LNCaP clone FGC (cell line): ENCODE measurements at regions not wholly inside any gene's neighbourhood (a gene's known extent, or its start where the extent isn't known, plus 50 kb on each side); places are given as distances from the start of the nearest gene placed in this dataset.

Source experiments
- DNase-seq: peaks from one replicate; pipeline ENCODE4 v3.0.0-alpha.2; 2011; ENCODE audit warnings: low read depth
- H3K4me3 ChIP-seq: 2 replicates; pipeline ENCODE4 v1.5.1; 2011; ENCODE audit warnings: mild to moderate bottlenecking, low read depth, low read length, control low read depth
- TF ChIP-seq, protein P1 (sequence below): IDR thresholded peaks from 2 replicates; pipeline ENCODE4 v1.5.1; 2012; ENCODE audit warnings: mild to moderate bottlenecking; ENCODE audit not compliant: control insufficient read depth, insufficient read depth; ENCODE audit errors: extremely low read depth

DNA sequence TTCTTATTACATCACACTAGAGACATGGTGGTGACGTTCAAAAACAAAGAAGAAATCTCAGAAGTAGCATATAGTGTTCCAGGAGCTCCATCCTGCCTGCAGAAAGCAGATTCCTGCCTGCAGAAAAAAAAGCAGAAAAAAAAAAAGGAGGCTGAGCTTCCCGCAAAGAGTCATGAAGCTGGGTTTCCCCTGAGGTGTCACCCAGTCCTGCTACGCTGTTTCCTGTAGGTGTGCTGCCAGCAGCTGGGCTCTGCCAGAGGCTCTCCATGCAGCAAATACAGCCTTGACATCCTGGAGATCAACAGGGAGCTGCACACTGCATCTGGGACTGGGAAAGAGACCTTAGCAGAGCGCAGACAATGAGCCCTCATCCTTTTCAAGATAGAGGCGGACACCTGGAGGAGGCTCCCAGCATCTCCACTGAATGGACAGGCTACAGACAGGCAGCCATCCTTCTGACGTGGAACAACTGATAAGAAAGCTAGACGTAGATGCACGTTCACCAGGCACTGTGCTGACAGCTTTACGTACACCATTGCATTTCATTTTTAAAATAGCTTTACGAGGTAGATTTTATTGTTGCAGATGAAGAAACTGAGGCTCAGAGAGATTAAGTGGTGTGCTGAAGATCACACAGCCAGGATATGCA is 350.9 kb downstream of the FOXO1 start:
- no peak overlapping the region for H3K4me3 ChIP-seq
- DNase-seq: no peak
- TF ChIP-seq, protein P1, sequence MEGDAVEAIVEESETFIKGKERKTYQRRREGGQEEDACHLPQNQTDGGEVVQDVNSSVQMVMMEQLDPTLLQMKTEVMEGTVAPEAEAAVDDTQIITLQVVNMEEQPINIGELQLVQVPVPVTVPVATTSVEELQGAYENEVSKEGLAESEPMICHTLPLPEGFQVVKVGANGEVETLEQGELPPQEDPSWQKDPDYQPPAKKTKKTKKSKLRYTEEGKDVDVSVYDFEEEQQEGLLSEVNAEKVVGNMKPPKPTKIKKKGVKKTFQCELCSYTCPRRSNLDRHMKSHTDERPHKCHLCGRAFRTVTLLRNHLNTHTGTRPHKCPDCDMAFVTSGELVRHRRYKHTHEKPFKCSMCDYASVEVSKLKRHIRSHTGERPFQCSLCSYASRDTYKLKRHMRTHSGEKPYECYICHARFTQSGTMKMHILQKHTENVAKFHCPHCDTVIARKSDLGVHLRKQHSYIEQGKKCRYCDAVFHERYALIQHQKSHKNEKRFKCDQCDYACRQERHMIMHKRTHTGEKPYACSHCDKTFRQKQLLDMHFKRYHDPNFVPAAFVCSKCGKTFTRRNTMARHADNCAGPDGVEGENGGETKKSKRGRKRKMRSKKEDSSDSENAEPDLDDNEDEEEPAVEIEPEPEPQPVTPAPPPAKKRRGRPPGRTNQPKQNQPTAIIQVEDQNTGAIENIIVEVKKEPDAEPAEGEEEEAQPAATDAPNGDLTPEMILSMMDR: no peak

DNA sequence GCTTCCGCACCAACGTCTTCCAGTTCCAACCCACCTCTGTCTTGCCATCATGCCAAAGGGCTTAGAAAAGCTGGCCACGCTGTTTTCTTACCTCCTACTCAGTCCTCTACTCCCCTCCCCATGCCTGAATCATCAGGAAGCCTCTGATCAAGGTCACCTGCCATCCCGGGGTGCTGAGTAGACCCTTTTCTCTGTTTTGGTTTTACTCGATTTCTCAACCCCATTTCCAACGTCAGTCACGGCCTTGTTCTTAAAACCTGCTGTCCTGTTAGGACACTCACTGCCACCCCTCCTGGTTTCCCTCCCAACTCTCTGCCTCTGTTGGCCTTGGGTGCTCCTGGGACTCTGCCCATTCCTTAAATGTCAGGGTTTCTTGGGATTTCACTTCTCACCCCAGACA is 350.1 kb downstream of the FOXO1 start:
- H3K4me3 ChIP-seq: no peak overlapping the region
- TF ChIP-seq, protein P1: no peak
- DNase-seq: no peak

DNA sequence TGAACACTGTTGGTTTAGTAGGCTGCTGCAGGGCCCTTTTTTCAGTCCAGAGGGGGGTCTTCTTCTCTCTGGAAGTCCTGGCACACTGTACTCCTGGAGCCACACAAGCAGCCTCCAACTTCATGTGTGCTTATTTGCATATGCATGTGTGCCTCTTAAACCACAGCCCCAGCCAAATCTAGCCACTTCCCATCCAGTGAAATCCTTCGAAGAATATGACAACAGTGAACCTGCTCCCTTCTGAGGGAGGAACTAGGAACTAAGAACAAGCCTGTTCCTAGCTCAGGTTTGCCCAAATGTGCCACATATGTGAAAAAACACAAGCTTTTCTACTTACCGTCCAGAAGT is 348.5 kb downstream of the FOXO1 start:
- H3K4me3 ChIP-seq: no peak overlapping the region
- TF ChIP-seq, protein P1: no peak
- DNase-seq: no peak

DNA sequence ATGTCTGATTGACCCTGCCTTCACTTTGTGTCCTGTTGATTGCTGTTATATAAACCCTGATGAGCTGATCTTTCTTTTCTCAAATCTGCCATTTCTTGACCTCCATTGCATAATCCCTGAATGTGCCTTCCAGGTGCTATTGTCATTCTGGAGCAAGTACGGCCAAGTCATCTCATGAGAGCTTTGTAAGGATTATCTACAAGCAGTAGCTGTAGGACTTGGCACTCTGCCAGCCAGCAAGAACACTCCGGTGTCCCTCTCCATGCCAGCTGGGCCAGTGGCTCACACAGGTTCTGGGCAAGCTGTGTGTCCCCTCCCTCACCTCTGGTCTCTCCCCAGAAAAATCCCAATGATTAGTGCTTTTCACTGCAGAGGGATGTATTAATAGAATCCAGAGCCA is 348.1 kb downstream of the FOXO1 start:
- TF ChIP-seq, protein P1: no peak
- peak; percentile 30 for DNase-seq
- H3K4me3 ChIP-seq: no peak overlapping the region

DNA sequence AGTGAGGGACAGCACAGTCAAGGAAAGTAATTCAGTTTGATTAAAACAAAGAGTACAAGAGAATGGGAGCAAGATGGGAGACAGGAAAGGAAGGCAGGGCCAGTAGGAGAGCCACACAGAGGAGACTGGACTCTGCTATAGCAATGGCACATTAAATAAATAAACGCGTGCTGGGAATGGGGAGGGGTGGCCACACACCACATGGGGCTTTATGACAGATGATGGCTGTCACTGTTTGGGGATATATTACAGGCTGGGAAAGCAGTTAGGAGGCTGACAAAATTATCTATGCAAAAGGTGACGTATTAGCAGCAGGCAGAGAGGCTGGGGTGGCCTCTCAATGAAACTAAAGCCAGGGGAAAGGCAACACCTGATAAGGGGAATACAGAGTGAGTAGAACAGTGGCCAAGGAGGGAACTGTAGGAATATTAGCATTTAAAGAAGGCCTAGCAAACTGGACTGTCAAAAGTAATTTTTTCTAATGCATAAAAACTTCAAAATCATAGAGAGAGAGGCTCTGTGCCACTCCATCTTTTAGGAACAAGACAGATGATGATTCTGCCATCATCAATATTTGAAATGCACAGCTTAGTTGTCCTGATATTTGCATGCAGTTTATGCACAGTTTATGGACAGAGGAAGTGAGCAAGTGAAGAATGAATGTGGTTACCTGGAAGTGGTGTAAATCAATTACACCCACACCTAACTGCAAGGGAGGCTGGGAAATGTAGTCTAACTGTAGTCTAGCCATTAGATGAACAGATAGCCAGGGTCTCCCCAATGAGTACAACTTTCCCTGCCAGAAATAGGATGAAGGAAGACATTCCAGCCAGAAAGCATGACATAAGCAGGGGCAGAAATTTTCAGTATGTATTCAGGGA is 346.5 kb downstream of the FOXO1 start:
- DNase-seq: no peak
- TF ChIP-seq, protein P1: no peak
- no peak overlapping the region for H3K4me3 ChIP-seq

DNA sequence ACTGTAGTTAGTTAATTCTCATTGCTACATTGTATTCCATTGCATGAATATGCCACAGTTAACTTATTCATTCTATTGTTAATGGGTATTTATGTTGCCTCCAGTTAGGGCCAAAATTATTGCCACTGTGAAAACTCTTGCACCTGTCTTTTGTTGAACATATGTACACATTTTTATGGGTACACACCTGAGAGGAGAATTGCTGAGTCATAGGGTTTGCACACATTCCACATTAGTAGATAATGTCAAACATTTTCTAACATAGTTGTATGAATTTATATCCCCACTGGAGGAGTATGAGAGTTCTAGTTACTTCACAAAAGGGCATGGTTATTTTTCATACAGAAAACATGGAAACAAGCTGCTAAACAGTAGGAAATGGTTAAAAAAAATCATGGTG is 338.4 kb downstream of the FOXO1 start:
- H3K4me3 ChIP-seq: no peak overlapping the region
- peak; percentile 19 for DNase-seq
- TF ChIP-seq, protein P1: no peak
